ENCODE measurements at regions not wholly inside any gene's neighbourhood (a gene's known extent, or its start where the extent isn't known, plus 50 kb on each side); places are given as distances from the start of the nearest gene placed in this dataset.

GRCh38 chr9:14499976-14500375 is 186.0 kb upstream of the NFIB start:
- TF ChIP-seq POLR2A (IDR thresholded peaks at IDR 0.05) (no peak), CTCF (IDR thresholded peaks at IDR 0.05) (no peak)

All from Peyer's patch (tissue), 4 donors.